ENCODE measurements at regions not wholly inside any gene's neighbourhood (a gene's known extent, or its start where the extent isn't known, plus 50 kb on each side); places are given as distances from the start of the nearest gene placed in this dataset.
"Not testable (repeated sequence)": the region's sequence is repeated elsewhere in the genome, so short reads cannot be mapped to it uniquely, and the experiment has no call there.

- DNase-seq (ENCODE audit: low read depth in 1 of 2, low spot score in 1 of 2): no peak
Measured at GRCh38 chr7:116340943-116341907, 130.9 kb downstream of the TES start.

GRCh38 chr7:116342125-116342524 is 131.8 kb downstream of the TES start:
- DNase-seq (ENCODE audit: low read depth in 1 of 2, low spot score in 1 of 2): no peak

GRCh38 chr7:116347151-116347832 is 137.0 kb downstream of the TES start:
- no peak for DNase-seq (ENCODE audit: low read depth in 1 of 2, low spot score in 1 of 2)

- no peak for DNase-seq (ENCODE audit: low read depth in 1 of 2, low spot score in 1 of 2)
Measured at GRCh38 chr7:116348346-116348745, 138.0 kb downstream of the TES start.

GRCh38 chr7:116351966-116352365 is 141.6 kb downstream of the TES start:
- no peak for DNase-seq (ENCODE audit: low read depth in 1 of 2, low spot score in 1 of 2)

- DNase-seq (ENCODE audit: low read depth in 1 of 2, low spot score in 1 of 2): no peak
Measured at GRCh38 chr7:116353647-116354046, 143.3 kb downstream of the TES start.

GRCh38 chr7:116354171-116354545 is 143.8 kb downstream of the TES start:
- no peak for DNase-seq (ENCODE audit: low read depth in 1 of 2, low spot score in 1 of 2)

- DNase-seq (ENCODE audit: low read depth in 1 of 2, low spot score in 1 of 2): no peak
Measured at GRCh38 chr7:116354546-116355423, 144.4 kb downstream of the TES start.

GRCh38 chr7:116355424-116355765 is 144.1 kb upstream of the CAV2 start:
- DNase-seq (ENCODE audit: low read depth in 1 of 2, low spot score in 1 of 2): no peak

- DNase-seq (ENCODE audit: low read depth in 1 of 2, low spot score in 1 of 2): no peak
Measured at GRCh38 chr7:116356333-116356965, 143.1 kb upstream of the CAV2 start.

GRCh38 chr7:116356979-116357378 is 142.6 kb upstream of the CAV2 start:
- DNase-seq (ENCODE audit: low read depth in 1 of 2, low spot score in 1 of 2): no peak

- no peak for DNase-seq (ENCODE audit: low read depth in 1 of 2, low spot score in 1 of 2)
Measured at GRCh38 chr7:116357781-116358670, 141.5 kb upstream of the CAV2 start.

GRCh38 chr7:116361767-116362166 is 137.8 kb upstream of the CAV2 start:
- DNase-seq (ENCODE audit: low read depth in 1 of 2, low spot score in 1 of 2): no peak

GRCh38 chr7:116363637-116364432 is 135.7 kb upstream of the CAV2 start:
- DNase-seq (ENCODE audit: low read depth in 1 of 2, low spot score in 1 of 2): no peak

GRCh38 chr7:116364469-116364868 is 135.1 kb upstream of the CAV2 start:
- no peak for DNase-seq (ENCODE audit: low read depth in 1 of 2, low spot score in 1 of 2)

GRCh38 chr7:116365797-116366196 is 133.7 kb upstream of the CAV2 start:
- no peak for DNase-seq (ENCODE audit: low read depth in 1 of 2, low spot score in 1 of 2)

GRCh38 chr7:116367171-116367813 is 132.2 kb upstream of the CAV2 start:
- no peak for DNase-seq (ENCODE audit: low read depth in 1 of 2, low spot score in 1 of 2)

- DNase-seq (ENCODE audit: low read depth in 1 of 2, low spot score in 1 of 2): no peak
Measured at GRCh38 chr7:116368965-116369364, 130.6 kb upstream of the CAV2 start.

- DNase-seq (ENCODE audit: low read depth in 1 of 2, low spot score in 1 of 2): not testable (repeated sequence)
Measured at GRCh38 chr7:116371536-116371935, 128.0 kb upstream of the CAV2 start.

Data from activated CD4-positive, alpha-beta T cell treated with anti-CD3 and anti-CD28 coated beads, Interleukin-2, amount 50 U/mL, for 24 hours (primary cell).